GM21737 (cell line): ENCODE measurements at regions not wholly inside any gene's neighbourhood (a gene's known extent, or its start where the extent isn't known, plus 50 kb on each side); places are given as distances from the start of the nearest gene placed in this dataset.
"Not testable (repeated sequence)": the region's sequence is repeated elsewhere in the genome, so short reads cannot be mapped to it uniquely, and the experiment has no call there.

Source experiments
- ATAC-seq: cut with Tn5 transposase; IDR thresholded peaks from one replicate; pipeline ENCODE4 v1.9.1; 2021; ENCODE audit warnings: mild to moderate bottlenecking, moderate library complexity; ENCODE audit not compliant: unreplicated experiment

GRCh38 chr20:17837179-17837578 lies 131.4 kb downstream of the SNX5 start:
- no peak for ATAC-seq

- ATAC-seq: no peak
Observed at GRCh38 chr20:17836303-17836861, 132.2 kb downstream of the SNX5 start.

- no peak for ATAC-seq
Observed at GRCh38 chr20:17835934-17836300, 132.7 kb downstream of the SNX5 start.

GRCh38 chr20:17835240-17835933 lies 133.2 kb downstream of the SNX5 start:
- ATAC-seq: no peak

- ATAC-seq: no peak
Observed at GRCh38 chr20:17834804-17835203, 133.8 kb downstream of the SNX5 start.

- ATAC-seq: no peak
Observed at GRCh38 chr20:17833036-17833674, 133.4 kb downstream of the BANF2 start.

GRCh38 chr20:17832236-17832915 lies 132.6 kb downstream of the BANF2 start:
- no peak for ATAC-seq

- no peak for ATAC-seq
Observed at GRCh38 chr20:17828598-17829144, 128.9 kb downstream of the BANF2 start.

- ATAC-seq: no peak
Observed at GRCh38 chr20:17827759-17828559, 128.2 kb downstream of the BANF2 start.

- ATAC-seq: no peak
Observed at GRCh38 chr20:17827079-17827478, 127.3 kb downstream of the BANF2 start.

GRCh38 chr20:17825960-17826843 lies 126.4 kb downstream of the BANF2 start:
- peak; percentile 79 for ATAC-seq

GRCh38 chr20:17825252-17825959 lies 125.6 kb downstream of the BANF2 start:
- peak; percentile 4 for ATAC-seq

GRCh38 chr20:17824676-17825251 lies 125.0 kb downstream of the BANF2 start:
- no peak for ATAC-seq

- no peak for ATAC-seq
Observed at GRCh38 chr20:17823409-17824144, 123.8 kb downstream of the BANF2 start.

GRCh38 chr20:17822540-17823408 lies 123.0 kb downstream of the BANF2 start:
- ATAC-seq: no peak

GRCh38 chr20:17822039-17822438 lies 122.3 kb downstream of the BANF2 start:
- no peak for ATAC-seq

- ATAC-seq: not testable (repeated sequence)
Observed at GRCh38 chr20:17821606-17822005, 121.8 kb downstream of the BANF2 start.
